ENCODE measurements at regions not wholly inside any gene's neighbourhood (a gene's known extent, or its start where the extent isn't known, plus 50 kb on each side); places are given as distances from the start of the nearest gene placed in this dataset.

DNA sequence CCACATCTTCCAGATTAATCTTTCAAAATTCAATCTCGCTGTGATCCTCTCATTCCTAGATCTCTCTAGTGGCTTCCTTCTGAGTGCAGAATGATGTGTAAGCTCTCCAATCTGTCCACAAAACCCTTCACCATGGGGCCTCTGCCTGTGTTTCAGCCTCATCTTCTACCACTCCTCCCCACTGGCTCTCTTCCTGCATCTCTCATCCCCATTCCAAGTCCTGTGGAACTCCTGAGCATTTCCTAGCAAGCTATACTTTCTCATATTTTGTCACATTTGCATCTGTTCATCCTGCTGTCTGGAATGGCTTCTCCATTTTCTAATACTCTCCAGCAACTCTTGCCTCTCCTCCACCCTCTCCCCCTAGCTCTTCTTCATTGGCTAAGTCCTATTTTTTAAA lies 242.0 kb upstream of the DAAM1 start:
- TF ChIP-seq, protein P1, sequence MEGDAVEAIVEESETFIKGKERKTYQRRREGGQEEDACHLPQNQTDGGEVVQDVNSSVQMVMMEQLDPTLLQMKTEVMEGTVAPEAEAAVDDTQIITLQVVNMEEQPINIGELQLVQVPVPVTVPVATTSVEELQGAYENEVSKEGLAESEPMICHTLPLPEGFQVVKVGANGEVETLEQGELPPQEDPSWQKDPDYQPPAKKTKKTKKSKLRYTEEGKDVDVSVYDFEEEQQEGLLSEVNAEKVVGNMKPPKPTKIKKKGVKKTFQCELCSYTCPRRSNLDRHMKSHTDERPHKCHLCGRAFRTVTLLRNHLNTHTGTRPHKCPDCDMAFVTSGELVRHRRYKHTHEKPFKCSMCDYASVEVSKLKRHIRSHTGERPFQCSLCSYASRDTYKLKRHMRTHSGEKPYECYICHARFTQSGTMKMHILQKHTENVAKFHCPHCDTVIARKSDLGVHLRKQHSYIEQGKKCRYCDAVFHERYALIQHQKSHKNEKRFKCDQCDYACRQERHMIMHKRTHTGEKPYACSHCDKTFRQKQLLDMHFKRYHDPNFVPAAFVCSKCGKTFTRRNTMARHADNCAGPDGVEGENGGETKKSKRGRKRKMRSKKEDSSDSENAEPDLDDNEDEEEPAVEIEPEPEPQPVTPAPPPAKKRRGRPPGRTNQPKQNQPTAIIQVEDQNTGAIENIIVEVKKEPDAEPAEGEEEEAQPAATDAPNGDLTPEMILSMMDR (conservative IDR thresholded peaks at IDR 0.05), result no peak
- no peak for TF ChIP-seq EZH2 (IDR thresholded peaks at IDR 0.05; ENCODE audit: low read depth)
